ENCODE measurements at regions not wholly inside any gene's neighbourhood (a gene's known extent, or its start where the extent isn't known, plus 50 kb on each side); places are given as distances from the start of the nearest gene placed in this dataset.

DNA sequence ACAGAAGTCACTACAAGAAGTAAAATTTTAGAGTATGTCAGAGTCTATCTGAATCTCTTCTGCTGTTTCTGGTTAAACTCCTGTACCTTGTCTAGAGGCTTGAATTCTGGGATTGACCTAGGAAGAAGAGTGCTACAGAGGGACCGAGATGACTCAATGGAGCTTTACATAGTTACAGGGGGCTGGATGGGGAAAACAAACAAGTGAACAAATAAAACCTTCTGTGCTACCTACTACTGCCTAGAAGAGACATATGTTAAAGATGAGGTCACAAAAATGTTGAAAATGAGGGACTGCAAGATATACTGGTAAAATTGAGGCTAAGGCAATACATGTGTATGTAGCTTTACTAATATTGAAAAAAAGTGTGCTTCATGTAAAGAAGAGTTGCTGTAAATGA lies 265.4 kb upstream of the TFPI start:
- CTCF ChIA-PET, result no interaction called here
- no TSS peak for BruUV-seq (replicated peaks)
- DNase-seq, result peak; percentile 13
- intact Hi-C loops (cut with micrococcal nuclease), result no loop called here
- Histone ChIP-seq H3K4me3 (ENCODE audit: low read length) (no peak overlapping the region), H3K79me2 (ENCODE audit: low read length) (no peaks in the 10 kb centered on the region), H3K9ac (ENCODE audit: low read length) (no peak overlapping the region), H3K9me3 (ENCODE audit: low read length) (no peaks in the 10 kb centered on the region), H3K4me1 (ENCODE audit: insufficient read depth, low read length) (no peaks in the 10 kb centered on the region), H3K27ac (ENCODE audit: low read length) (no peak overlapping the region), H3K27me3 (ENCODE audit: low read length) (no peaks in the 10 kb centered on the region), H4K20me1 (ENCODE audit: low read length) (no peaks in the 10 kb centered on the region), H2AFZ (ENCODE audit: low read length) (no peak overlapping the region), H3K36me3 (ENCODE audit: low read depth, low read length) (no peaks in the 10 kb centered on the region), H3F3A (ENCODE audit: low read length, unreplicated experiment) (no peaks in the 10 kb centered on the region), H3K4me2 (ENCODE audit: low read length) (no peak overlapping the region), H3K9me2 (replicated peaks; ENCODE audit: low read length) (no peaks in the 10 kb centered on the region)
- no peak for TF ChIP-seq EZH2 (IDR thresholded peaks at IDR 0.05; ENCODE audit: low read length, unreplicated experiment)
- no peak for TF ChIP-seq EZH2phosphoT487 (IDR thresholded peaks at IDR 0.05; ENCODE audit: borderline replicate concordance, low read length)
- TF ChIP-seq, protein P1, sequence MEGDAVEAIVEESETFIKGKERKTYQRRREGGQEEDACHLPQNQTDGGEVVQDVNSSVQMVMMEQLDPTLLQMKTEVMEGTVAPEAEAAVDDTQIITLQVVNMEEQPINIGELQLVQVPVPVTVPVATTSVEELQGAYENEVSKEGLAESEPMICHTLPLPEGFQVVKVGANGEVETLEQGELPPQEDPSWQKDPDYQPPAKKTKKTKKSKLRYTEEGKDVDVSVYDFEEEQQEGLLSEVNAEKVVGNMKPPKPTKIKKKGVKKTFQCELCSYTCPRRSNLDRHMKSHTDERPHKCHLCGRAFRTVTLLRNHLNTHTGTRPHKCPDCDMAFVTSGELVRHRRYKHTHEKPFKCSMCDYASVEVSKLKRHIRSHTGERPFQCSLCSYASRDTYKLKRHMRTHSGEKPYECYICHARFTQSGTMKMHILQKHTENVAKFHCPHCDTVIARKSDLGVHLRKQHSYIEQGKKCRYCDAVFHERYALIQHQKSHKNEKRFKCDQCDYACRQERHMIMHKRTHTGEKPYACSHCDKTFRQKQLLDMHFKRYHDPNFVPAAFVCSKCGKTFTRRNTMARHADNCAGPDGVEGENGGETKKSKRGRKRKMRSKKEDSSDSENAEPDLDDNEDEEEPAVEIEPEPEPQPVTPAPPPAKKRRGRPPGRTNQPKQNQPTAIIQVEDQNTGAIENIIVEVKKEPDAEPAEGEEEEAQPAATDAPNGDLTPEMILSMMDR (conservative IDR thresholded peaks at IDR 0.05; ENCODE audit: low read depth, low read length), result no peak
- POLR2A ChIA-PET (ENCODE audit: unreplicated experiment), result interaction anchor here (0.7 kb wide), 1 partner anchor 905 kb away, joined by 26 read pairs; no protein-coding TSS in a partner anchor
- peak; percentile 33; the same call in 1 of the 2 replicates for ATAC-seq

DNA sequence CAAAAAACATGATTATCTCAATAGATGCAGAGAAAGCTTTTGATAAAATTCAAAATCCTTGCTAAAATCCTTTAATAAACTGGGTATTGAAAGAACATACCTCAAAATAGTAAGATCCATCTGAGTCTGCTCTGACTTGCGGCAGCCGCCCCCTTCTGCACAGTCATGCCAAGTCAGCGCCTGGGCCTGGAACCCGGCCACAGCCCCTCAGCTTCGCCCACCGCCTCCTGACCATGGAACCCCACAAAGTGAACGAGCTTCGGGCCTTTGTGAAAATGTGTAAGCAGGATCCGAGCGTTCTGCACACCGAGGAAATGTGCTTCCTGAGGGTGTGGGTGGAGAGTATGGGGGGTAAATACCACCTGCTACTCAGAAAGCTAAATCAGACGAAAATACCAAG lies 270.9 kb upstream of the TFPI start:
- no peaks in the 10 kb centered on the region for H3K9me2 ChIP-seq (replicated peaks; ENCODE audit: low read length)
- no peak overlapping the region for H3K4me3 ChIP-seq (ENCODE audit: low read length)
- no peaks in the 10 kb centered on the region for H3K27me3 ChIP-seq (ENCODE audit: low read length)
- no peaks in the 10 kb centered on the region for H3F3A ChIP-seq (ENCODE audit: low read length, unreplicated experiment)
- no peaks in the 10 kb centered on the region for H3K9me3 ChIP-seq (ENCODE audit: low read length)
- no peaks in the 10 kb centered on the region for H3K4me1 ChIP-seq (ENCODE audit: insufficient read depth, low read length)
- no peaks in the 10 kb centered on the region for H3K79me2 ChIP-seq (ENCODE audit: low read length)
- ATAC-seq (no peak), DNase-seq (no peak)
- TF ChIP-seq EZH2 (IDR thresholded peaks at IDR 0.05; ENCODE audit: low read length, unreplicated experiment) (no peak), EZH2phosphoT487 (IDR thresholded peaks at IDR 0.05; ENCODE audit: borderline replicate concordance, low read length) (no peak)
- TF ChIP-seq, protein P1 (conservative IDR thresholded peaks at IDR 0.05; ENCODE audit: low read depth, low read length), result no peak
- no peak overlapping the region for H3K27ac ChIP-seq (ENCODE audit: low read length)
- H2AFZ ChIP-seq (ENCODE audit: low read length), result no peak overlapping the region
- no peak overlapping the region for H3K9ac ChIP-seq (ENCODE audit: low read length)
- H3K36me3 ChIP-seq (ENCODE audit: low read depth, low read length), result no peaks in the 10 kb centered on the region
- BruUV-seq (replicated peaks), result no TSS peak
- no peak overlapping the region for H3K4me2 ChIP-seq (ENCODE audit: low read length)
- H4K20me1 ChIP-seq (ENCODE audit: low read length), result no peaks in the 10 kb centered on the region
- intact Hi-C loops (cut with micrococcal nuclease), result no loop called here
- ChIA-PET POLR2A (ENCODE audit: unreplicated experiment) (no interaction called here), CTCF (no interaction called here)

DNA sequence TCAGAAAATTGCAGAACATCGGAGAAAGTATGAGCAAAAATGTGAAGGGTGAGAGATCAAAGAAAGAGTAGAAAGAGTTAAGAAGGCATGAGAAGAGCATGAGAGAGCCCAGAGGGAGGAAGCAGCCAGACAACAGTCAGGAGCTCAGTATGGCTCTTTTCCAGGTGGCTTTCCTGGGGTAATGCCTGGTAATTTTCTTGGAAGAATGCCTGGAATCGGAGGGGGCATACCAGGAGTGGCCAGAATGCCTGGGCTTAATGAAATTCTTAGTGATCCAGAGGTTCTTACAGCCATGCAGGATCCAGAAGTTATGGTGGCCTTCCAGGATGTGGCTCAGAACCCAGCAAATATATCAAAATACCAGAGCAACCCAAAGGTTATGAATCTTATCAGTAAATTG lies 271.8 kb upstream of the TFPI start:
- Histone ChIP-seq H3K79me2 (ENCODE audit: low read length) (no peaks in the 10 kb centered on the region), H3K4me1 (ENCODE audit: insufficient read depth, low read length) (no peaks in the 10 kb centered on the region), H3K27me3 (ENCODE audit: low read length) (no peaks in the 10 kb centered on the region), H4K20me1 (ENCODE audit: low read length) (no peaks in the 10 kb centered on the region), H2AFZ (ENCODE audit: low read length) (no peak overlapping the region), H3K9ac (ENCODE audit: low read length) (no peak overlapping the region), H3K36me3 (ENCODE audit: low read depth, low read length) (no peaks in the 10 kb centered on the region), H3K27ac (ENCODE audit: low read length) (no peak overlapping the region), H3K9me2 (replicated peaks; ENCODE audit: low read length) (no peaks in the 10 kb centered on the region), H3F3A (ENCODE audit: low read length, unreplicated experiment) (no peaks in the 10 kb centered on the region), H3K4me2 (ENCODE audit: low read length) (no peak overlapping the region), H3K9me3 (ENCODE audit: low read length) (no peaks in the 10 kb centered on the region), H3K4me3 (ENCODE audit: low read length) (no peak overlapping the region)
- peak; percentile 15 for DNase-seq
- BruUV-seq (replicated peaks), result no TSS peak
- intact Hi-C loops (cut with micrococcal nuclease), result no loop called here
- TF ChIP-seq EZH2phosphoT487 (IDR thresholded peaks at IDR 0.05; ENCODE audit: borderline replicate concordance, low read length), result no peak
- no peak for TF ChIP-seq EZH2 (IDR thresholded peaks at IDR 0.05; ENCODE audit: low read length, unreplicated experiment)
- TF ChIP-seq, protein P1 (conservative IDR thresholded peaks at IDR 0.05; ENCODE audit: low read depth, low read length), result no peak
- POLR2A ChIA-PET (ENCODE audit: unreplicated experiment), result no interaction called here
- ATAC-seq, result no peak
- CTCF ChIA-PET, result no interaction called here

Data from PC-3 (cell line).